ENCODE measurements at regions not wholly inside any gene's neighbourhood (a gene's known extent, or its start where the extent isn't known, plus 50 kb on each side); places are given as distances from the start of the nearest gene placed in this dataset.

- TF ChIP-seq TEAD1 (CRISPR knock-in tag; IDR thresholded peaks at IDR 0.05) (no peak), ZNF282 (CRISPR knock-in tag; IDR thresholded peaks at IDR 0.05) (no peak)
These were observed 61.5 kb upstream of the CTIF start (continued) for GRCh38 chr18:48477348-48477747.

GRCh38 chr18:48476550-48476917 lies 62.3 kb upstream of the CTIF start:
- no peaks in the 10 kb centered on the region for H3K9me3 ChIP-seq (replicated peaks; ENCODE audit: control insufficient read depth, insufficient read depth, low read depth, low read length)
- no peak overlapping the region for H3K9ac ChIP-seq (ENCODE audit: insufficient read depth in 1 of 2, low read depth in 2 of 2, low read length in 2 of 2)
- H3K79me2 ChIP-seq (ENCODE audit: control insufficient read depth, insufficient read depth, low read length) = no peaks in the 10 kb centered on the region
- 3% methylated on average over 3 of the region's 3 CpGs for WGBS (ENCODE audit: insufficient coverage, low coverage, missing lambda C conversion rate)
- H3K4me2 ChIP-seq (ENCODE audit: insufficient read depth, low read length) = no peak overlapping the region
- H3K36me3 ChIP-seq (ENCODE audit: control insufficient read depth, insufficient read depth, low read length) = no peaks in the 10 kb centered on the region
- ChIA-PET POLR2A (no interaction called here), CTCF (ENCODE audit: low intra/inter-chr PET ratio) (interaction anchor here (0.6 to 2.3 kb wide), 3 partner anchors 129 to 522 kb away, joined by 4 to 13 read pairs (median 9); no protein-coding TSS in a partner anchor)
- no peaks in the 10 kb centered on the region for H3K9me1 ChIP-seq (ENCODE audit: control insufficient read depth, insufficient read depth, low read length)
- intact Hi-C loops (cut with micrococcal nuclease) = loop anchor here (1.0 to 2.0 kb wide), 2 partner anchors 128 to 188 kb away; no protein-coding TSS in a partner anchor
- no peak overlapping the region for H3K27ac ChIP-seq (ENCODE audit: extremely low read depth, low read depth, low read length)
- H3K27me3 ChIP-seq (ENCODE audit: control insufficient read depth in 2 of 2, insufficient read depth in 2 of 2, low read length in 2 of 2) = peaks cover 0 to 7% of the 10 kb centered on the region in 2 experiments; a peak in 2 of 5 replicates
- ATAC-seq (no peak), FAIRE-seq (no peak), DNase-seq (ENCODE audit: extremely low read depth in 1 of 4, low spot score in 3 of 4) (no peak)
- H2AFZ ChIP-seq (ENCODE audit: low read depth, low read length) = no peak overlapping the region
- BruUV-seq (replicated peaks) = no TSS peak
- H4K20me1 ChIP-seq (replicated peaks; ENCODE audit: control insufficient read depth, insufficient read depth, low read length) = 0 out of 2 replicates have a peak, but pooled peaks cover 3% of the 10 kb centered on the region
- no peaks in the 10 kb centered on the region; a peak in 1 of 5 replicates for H3K4me1 ChIP-seq (replicated peaks in 1 of 2; ENCODE audit: control insufficient read depth in 2 of 2, insufficient read depth in 2 of 2, low read length in 2 of 2)
- in situ Hi-C loops (cut with MboI) = loop anchor here (5.0 kb wide), 1 partner anchor 186 kb away; no protein-coding TSS in a partner anchor
- H3K4me3 ChIP-seq = no peak overlapping the region
- no peak for TF ChIP-seq NBN (IDR thresholded peaks at IDR 0.05; ENCODE audit: low read depth)
- no peak for TF ChIP-seq ZNF589 (CRISPR knock-in tag; IDR thresholded peaks at IDR 0.05; ENCODE audit: low read depth)
- no peak for TF ChIP-seq ZNF408 (CRISPR knock-in tag; IDR thresholded peaks at IDR 0.05; ENCODE audit: low read depth)
- no peak for TF ChIP-seq ASH1L (IDR thresholded peaks at IDR 0.05; ENCODE audit: borderline replicate concordance, low read depth, partially characterized antibody)
- TF ChIP-seq ZFPM2 (CRISPR knock-in tag; IDR thresholded peaks at IDR 0.05) = no peak
- no peak for TF ChIP-seq AFF4 (CRISPR knock-in tag; IDR thresholded peaks at IDR 0.05)
- TF ChIP-seq NONO (IDR thresholded peaks at IDR 0.05; ENCODE audit: low read depth in 2 of 2, low read length in 1 of 2) = no peak
- TF ChIP-seq, protein P1, sequence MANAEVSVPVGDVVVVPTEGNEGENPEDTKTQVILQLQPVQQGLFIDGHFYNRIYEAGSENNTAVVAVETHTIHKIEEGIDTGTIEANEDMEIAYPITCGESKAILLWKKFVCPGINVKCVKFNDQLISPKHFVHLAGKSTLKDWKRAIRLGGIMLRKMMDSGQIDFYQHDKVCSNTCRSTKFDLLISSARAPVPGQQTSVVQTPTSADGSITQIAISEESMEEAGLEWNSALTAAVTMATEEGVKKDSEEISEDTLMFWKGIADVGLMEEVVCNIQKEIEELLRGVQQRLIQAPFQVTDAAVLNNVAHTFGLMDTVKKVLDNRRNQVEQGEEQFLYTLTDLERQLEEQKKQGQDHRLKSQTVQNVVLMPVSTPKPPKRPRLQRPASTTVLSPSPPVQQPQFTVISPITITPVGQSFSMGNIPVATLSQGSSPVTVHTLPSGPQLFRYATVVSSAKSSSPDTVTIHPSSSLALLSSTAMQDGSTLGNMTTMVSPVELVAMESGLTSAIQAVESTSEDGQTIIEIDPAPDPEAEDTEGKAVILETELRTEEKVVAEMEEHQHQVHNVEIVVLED (CRISPR knock-in tag; IDR thresholded peaks at IDR 0.05) = no peak
- no peak for TF ChIP-seq U2AF1 (optimal IDR thresholded peaks at IDR 0.05; ENCODE audit: low read depth, low read length)
- TF ChIP-seq POLR3G (IDR thresholded peaks at IDR 0.05; ENCODE audit: extremely low read depth, insufficient read length, insufficient replicate concordance) = no peak

All from K562 (cell line).